ENCODE measurements at regions not wholly inside any gene's neighbourhood (a gene's known extent, or its start where the extent isn't known, plus 50 kb on each side); places are given as distances from the start of the nearest gene placed in this dataset.

DNA sequence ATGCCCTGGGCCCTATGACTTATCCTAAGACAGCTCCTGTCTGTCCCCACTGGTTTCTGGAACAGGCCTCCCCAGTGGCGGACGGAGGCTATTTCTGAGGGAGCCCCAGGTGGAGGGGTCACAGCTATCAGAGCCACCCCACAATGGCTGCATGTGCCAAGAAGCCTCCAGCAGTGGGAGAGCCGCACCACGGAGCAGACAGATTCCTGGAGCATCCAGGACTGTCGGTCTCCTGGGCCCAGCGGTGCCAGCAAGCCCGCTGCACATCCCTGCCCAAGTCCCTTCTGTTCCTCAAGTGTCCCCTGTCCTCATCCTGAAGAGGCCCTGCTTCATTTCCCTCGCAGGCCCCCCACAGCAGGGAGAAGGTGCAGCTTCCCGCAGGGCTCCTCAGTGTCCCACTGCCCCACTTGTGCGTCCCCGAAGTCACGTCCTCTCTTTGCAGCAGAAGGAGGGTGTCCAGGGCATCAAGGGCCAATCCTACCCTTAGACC lies 193.0 kb upstream of the SHH start:
- peaks cover 0 to 7% (median 2%) of the 10 kb centered on the region in 7 donors for H3K9me3 Mint-ChIP-seq
- DNase-seq (no peak), ATAC-seq (ENCODE audit: low read depth in 2 of 2) (no peak)
- H3K4me1 Mint-ChIP-seq: no peaks in the 10 kb centered on the region
- no peaks in the 10 kb centered on the region for H3K36me3 Mint-ChIP-seq
- peaks cover 5% of the 10 kb centered on the region for H3K27me3 Mint-ChIP-seq
- no peaks in the 10 kb centered on the region for H3K27me3 ChIP-seq (ENCODE audit: control insufficient read depth, insufficient read depth, low read length)
- H3K9me3 ChIP-seq (ENCODE audit: control insufficient read depth in 2 of 2, low read length in 2 of 2): no peaks in the 10 kb centered on the region
- no peak overlapping the region for H3K27ac ChIP-seq (ENCODE audit: insufficient read depth, low read length, poor library complexity, severe bottlenecking)
- no peak overlapping the region for H3K4me3 Mint-ChIP-seq
- H3K27ac Mint-ChIP-seq: no peak overlapping the region
- no peaks in the 10 kb centered on the region for H3K36me3 ChIP-seq (ENCODE audit: control insufficient read depth, insufficient read depth, low read length)
- no peak overlapping the region for H3K4me3 ChIP-seq (ENCODE audit: low read depth, low read length)
- no peaks in the 10 kb centered on the region for H3K4me1 ChIP-seq (ENCODE audit: control insufficient read depth, insufficient read depth, low read length, poor library complexity, severe bottlenecking)

DNA sequence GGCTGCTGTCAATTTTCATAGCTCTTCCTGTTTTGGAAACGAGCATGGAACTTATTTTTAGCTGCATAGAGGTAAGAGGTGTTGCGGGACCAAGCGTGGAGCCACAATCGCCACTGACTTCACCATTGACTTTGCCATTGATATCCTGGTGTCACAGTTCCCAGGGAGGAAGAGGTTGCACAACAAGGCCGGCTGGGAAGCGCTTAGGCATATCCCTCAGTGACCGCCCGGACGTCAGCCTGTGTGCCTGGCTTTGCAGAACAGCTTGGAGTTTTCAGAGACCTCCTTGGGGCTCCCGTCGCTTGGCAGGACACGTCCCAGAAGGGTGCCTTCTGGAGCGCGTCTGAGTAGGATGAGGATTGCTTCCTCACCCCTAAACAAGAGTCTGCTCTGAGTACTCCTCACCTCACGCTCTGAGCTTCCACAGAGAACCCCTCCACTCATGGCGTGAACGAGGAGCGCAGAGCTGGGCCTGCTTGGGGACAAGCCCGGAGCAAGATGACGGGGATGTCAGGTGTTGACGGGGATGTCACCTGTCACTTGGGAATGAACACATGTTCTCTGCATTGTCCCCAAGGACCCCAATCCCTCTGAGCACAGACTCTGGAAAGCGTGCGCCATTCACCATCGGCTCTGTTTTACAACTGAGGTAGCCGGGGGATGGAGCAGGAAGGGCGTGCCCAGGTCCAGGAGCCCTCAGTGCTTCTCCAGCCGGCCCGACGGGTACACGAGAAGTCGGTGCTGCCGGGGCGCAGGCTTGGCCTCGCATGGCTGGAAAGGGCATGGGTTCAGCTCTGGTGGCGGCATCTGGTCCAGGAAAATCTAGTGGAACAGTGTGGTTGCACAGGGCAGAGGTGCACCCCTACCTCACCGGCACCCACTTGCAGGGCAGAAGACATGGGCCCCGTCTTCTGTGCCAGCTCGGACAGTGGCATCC lies 192.3 kb upstream of the SHH start:
- no peaks in the 10 kb centered on the region for H3K4me1 Mint-ChIP-seq
- H3K27me3 ChIP-seq (ENCODE audit: control insufficient read depth, insufficient read depth, low read length): no peaks in the 10 kb centered on the region
- no peak overlapping the region for H3K4me3 Mint-ChIP-seq
- H3K9me3 ChIP-seq (ENCODE audit: control insufficient read depth in 2 of 2, low read length in 2 of 2): no peaks in the 10 kb centered on the region
- DNase-seq: no peak
- no peaks in the 10 kb centered on the region for H3K36me3 Mint-ChIP-seq
- ATAC-seq (ENCODE audit: low read depth in 2 of 2): no peak
- no peaks in the 10 kb centered on the region for H3K36me3 ChIP-seq (ENCODE audit: control insufficient read depth, insufficient read depth, low read length)
- no peak overlapping the region for H3K4me3 ChIP-seq (ENCODE audit: low read depth, low read length)
- no peaks in the 10 kb centered on the region for H3K4me1 ChIP-seq (ENCODE audit: control insufficient read depth, insufficient read depth, low read length, poor library complexity, severe bottlenecking)
- peaks cover 0 to 5% (median 2%) of the 10 kb centered on the region in 7 donors for H3K9me3 Mint-ChIP-seq
- peaks cover 7% of the 10 kb centered on the region for H3K27me3 Mint-ChIP-seq
- no peak overlapping the region for H3K27ac Mint-ChIP-seq
- no peak overlapping the region for H3K27ac ChIP-seq (ENCODE audit: insufficient read depth, low read length, poor library complexity, severe bottlenecking)

DNA sequence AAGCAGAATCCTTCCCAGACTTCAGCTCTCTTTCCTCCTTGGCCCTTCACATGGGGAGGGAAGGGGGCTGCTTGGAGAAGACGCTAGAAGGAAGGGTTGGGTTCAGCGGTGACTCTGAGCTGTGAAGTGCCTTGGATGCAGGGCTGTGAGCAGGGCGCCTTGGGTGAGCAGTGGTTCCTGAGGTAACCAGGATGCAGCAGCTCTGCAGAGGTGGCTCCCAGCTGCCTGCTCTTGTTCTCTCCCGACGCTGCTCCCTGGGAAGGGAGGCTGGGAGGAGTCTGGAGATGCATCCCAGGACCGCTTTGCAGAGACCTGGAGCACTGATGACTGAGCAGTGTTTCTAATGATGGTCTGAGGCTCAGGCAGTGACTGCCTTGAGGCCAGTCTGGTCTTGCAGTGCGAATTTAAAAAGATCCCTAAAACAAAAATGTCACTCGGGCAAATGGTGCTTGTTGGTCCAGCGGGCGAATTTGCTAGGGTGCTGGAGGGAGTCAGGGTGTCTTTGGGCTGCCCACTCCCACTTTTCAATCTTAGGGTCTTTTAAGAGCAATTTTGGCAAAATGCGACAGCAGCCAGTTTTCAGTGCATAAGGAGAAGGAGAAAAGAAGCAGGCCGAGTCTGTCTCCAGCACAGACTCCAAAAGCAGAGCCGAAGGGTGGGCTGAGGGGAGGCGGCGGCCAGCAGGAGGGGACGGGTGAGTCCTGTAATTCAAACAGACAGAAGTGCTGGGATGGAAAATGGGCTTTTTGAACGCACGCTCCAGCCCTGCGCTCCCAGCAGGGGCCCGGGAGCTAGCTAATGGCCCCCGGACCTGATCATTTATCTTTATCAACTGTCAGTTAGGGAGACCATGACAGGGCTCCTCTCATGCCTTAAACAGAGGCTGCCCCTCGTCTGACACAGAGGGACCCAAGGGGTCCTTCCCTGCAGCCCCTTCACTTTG lies 191.2 kb upstream of the SHH start:
- DNase-seq (no peak), ATAC-seq (ENCODE audit: low read depth in 2 of 2) (no peak)
- H3K4me1 Mint-ChIP-seq: no peaks in the 10 kb centered on the region
- no peaks in the 10 kb centered on the region for H3K9me3 ChIP-seq (ENCODE audit: control insufficient read depth in 2 of 2, low read length in 2 of 2)
- H3K27me3 ChIP-seq (ENCODE audit: control insufficient read depth, insufficient read depth, low read length): no peaks in the 10 kb centered on the region
- no peaks in the 10 kb centered on the region for H3K9me3 Mint-ChIP-seq
- H3K27me3 Mint-ChIP-seq: peaks cover 7% of the 10 kb centered on the region
- H3K4me1 ChIP-seq (ENCODE audit: control insufficient read depth, insufficient read depth, low read length, poor library complexity, severe bottlenecking): no peaks in the 10 kb centered on the region
- H3K36me3 Mint-ChIP-seq: no peaks in the 10 kb centered on the region
- H3K36me3 ChIP-seq (ENCODE audit: control insufficient read depth, insufficient read depth, low read length): no peaks in the 10 kb centered on the region
- no peak overlapping the region for H3K27ac ChIP-seq (ENCODE audit: insufficient read depth, low read length, poor library complexity, severe bottlenecking)
- no peak overlapping the region for H3K4me3 ChIP-seq (ENCODE audit: low read depth, low read length)
- H3K27ac Mint-ChIP-seq: no peak overlapping the region
- no peak overlapping the region for H3K4me3 Mint-ChIP-seq

DNA sequence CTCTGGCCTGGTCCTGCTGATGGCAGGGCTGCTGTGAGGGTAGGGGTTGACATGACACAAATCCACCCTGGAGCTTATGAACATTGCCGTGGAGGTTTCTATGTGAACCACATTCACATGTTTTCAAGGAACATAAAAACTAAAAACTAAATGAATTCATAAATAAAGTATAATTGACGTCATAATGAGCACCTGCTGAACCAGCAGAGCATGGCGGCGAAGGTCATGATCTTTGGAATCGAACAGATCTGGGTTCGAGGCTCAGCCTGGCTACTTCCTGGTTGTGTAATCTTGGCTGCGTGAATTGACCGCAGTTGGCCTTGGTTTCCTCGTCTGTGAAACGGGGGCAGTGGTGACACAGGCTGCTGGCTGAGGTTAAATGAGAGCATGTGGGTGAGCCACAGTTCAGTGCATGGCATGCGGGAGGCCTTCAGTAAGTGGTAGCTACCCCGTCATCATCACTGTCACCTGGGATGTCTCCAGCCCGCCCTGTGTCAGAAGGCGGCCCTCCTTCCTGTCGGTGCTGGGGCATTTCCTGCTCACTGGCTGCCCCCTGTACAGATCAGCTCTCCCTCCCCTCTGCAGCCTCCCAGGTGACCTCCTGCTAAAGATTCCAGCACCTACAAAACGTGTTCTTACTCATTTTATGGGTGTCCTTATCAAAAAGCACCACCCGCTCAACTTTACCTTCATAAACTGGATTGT lies 190.3 kb upstream of the SHH start:
- H3K4me3 ChIP-seq (ENCODE audit: low read depth, low read length): no peak overlapping the region
- no peaks in the 10 kb centered on the region for H3K36me3 ChIP-seq (ENCODE audit: control insufficient read depth, insufficient read depth, low read length)
- Mint-ChIP-seq H3K27ac (no peak overlapping the region), H3K4me3 (no peak overlapping the region), H3K4me1 (peaks cover 0 to 7% (median 0%) of the 10 kb centered on the region in 4 donors), H3K36me3 (no peaks in the 10 kb centered on the region), H3K9me3 (no peaks in the 10 kb centered on the region), H3K27me3 (peaks cover 7% of the 10 kb centered on the region)
- no peak for ATAC-seq (ENCODE audit: low read depth in 2 of 2)
- no peak overlapping the region for H3K27ac ChIP-seq (ENCODE audit: insufficient read depth, low read length, poor library complexity, severe bottlenecking)
- H3K27me3 ChIP-seq (ENCODE audit: control insufficient read depth, insufficient read depth, low read length): no peaks in the 10 kb centered on the region
- no peak for DNase-seq
- H3K4me1 ChIP-seq (ENCODE audit: control insufficient read depth, insufficient read depth, low read length, poor library complexity, severe bottlenecking): peaks cover 7% of the 10 kb centered on the region
- H3K9me3 ChIP-seq (ENCODE audit: control insufficient read depth in 2 of 2, low read length in 2 of 2): no peaks in the 10 kb centered on the region

DNA sequence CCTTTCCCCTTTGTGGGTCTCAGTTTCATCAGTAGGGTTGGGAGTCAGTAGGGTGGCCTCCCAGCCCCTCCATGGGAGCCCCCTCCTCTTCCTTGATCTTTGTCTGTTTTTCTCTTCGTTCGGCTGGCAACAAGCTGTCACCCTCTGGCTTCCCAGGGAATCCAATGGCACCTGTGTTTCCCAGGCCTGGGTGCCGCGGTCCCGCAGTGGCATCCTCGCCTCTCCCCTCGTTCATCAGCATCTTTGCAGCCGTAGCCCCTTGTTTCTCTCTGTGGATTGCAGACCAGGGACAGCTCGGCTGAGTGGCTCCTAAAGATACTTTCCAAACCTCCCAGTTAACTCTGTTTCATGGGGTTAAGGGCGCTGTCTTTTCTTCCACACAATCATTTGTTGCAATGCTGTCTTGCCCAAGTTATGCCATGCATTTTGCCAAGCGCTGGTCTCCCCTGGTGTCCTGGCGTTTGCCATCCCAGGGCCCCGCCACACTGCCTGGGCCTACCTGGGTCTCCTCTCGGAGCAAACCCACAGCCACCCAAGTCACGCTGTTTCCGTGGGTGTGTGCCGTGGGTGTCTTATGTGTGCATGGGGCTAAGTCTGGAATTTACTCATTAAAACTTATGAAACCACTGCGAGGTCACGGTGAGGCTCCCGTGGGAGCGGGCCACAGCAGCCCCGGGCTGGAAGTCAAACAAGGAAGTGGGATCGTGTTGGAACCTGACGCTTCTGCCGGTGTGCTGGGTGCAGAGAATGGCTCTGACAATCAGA lies 189.4 kb upstream of the SHH start:
- Mint-ChIP-seq H3K4me3 (no peak overlapping the region), H3K27ac (no peak overlapping the region), H3K9me3 (no peaks in the 10 kb centered on the region), H3K4me1 (peaks cover 0 to 15% (median 3%) of the 10 kb centered on the region in 4 donors), H3K36me3 (no peaks in the 10 kb centered on the region), H3K27me3 (peaks cover 10% of the 10 kb centered on the region)
- Histone ChIP-seq H3K36me3 (ENCODE audit: control insufficient read depth, insufficient read depth, low read length) (no peaks in the 10 kb centered on the region), H3K27me3 (ENCODE audit: control insufficient read depth, insufficient read depth, low read length) (no peaks in the 10 kb centered on the region), H3K4me1 (ENCODE audit: control insufficient read depth, insufficient read depth, low read length, poor library complexity, severe bottlenecking) (peaks cover 12% of the 10 kb centered on the region), H3K9me3 (ENCODE audit: control insufficient read depth in 2 of 2, low read length in 2 of 2) (no peaks in the 10 kb centered on the region), H3K27ac (ENCODE audit: insufficient read depth, low read length, poor library complexity, severe bottlenecking) (no peak overlapping the region), H3K4me3 (ENCODE audit: low read depth, low read length) (no peak overlapping the region)
- ATAC-seq (ENCODE audit: low read depth in 2 of 2) (no peak), DNase-seq (no peak)

DNA sequence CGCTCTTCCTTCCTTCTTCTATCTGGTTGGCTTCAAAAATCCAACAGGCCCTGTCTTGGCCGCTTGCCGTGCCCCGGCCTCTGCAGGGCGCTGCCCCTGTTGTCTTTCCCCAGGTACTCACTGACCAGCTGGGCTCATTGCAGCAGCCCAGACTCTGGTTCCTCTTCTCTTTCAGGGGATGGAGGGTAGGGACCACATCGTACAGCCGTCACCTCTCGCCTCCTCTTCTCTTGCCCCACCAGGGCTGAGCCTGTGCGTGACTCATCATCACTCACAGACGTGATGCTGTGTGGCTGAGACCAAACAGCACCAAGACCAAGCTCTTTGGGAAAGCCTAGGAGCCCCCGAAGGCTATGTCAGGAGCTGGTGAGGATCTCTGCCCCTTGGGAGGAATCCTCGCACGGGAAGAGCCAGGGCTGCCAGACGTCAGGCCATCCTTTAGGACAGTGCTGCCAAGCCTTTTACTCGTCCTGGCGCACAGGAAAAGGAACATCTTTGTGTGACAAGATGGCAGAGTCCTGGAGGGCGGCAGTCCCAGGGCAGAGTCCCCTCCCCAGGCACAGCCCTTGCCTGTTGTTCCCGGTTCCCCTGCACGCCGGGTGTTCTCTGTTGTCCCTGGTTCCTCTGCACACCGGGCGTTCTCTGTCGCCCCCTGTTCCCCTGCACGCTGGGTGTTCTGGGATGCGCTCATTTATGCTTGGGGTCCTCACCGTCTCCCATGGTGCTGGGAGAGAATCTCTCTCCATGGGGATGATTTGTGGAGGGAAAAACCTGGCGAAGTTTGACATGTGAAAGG lies 188.5 kb upstream of the SHH start:
- Histone ChIP-seq H3K27ac (ENCODE audit: insufficient read depth, low read length, poor library complexity, severe bottlenecking) (no peak overlapping the region), H3K36me3 (ENCODE audit: control insufficient read depth, insufficient read depth, low read length) (no peaks in the 10 kb centered on the region), H3K4me1 (ENCODE audit: control insufficient read depth, insufficient read depth, low read length, poor library complexity, severe bottlenecking) (peaks cover 12% of the 10 kb centered on the region), H3K4me3 (ENCODE audit: low read depth, low read length) (no peak overlapping the region), H3K27me3 (ENCODE audit: control insufficient read depth, insufficient read depth, low read length) (no peaks in the 10 kb centered on the region), H3K9me3 (ENCODE audit: control insufficient read depth in 2 of 2, low read length in 2 of 2) (no peaks in the 10 kb centered on the region)
- DNase-seq (no peak), ATAC-seq (ENCODE audit: low read depth in 2 of 2) (no peak)
- Mint-ChIP-seq H3K36me3 (no peaks in the 10 kb centered on the region), H3K4me1 (peaks cover 0 to 20% (median 3%) of the 10 kb centered on the region in 4 donors), H3K27ac (no peak overlapping the region), H3K4me3 (no peak overlapping the region), H3K27me3 (peaks cover 18% of the 10 kb centered on the region), H3K9me3 (no peaks in the 10 kb centered on the region)
